Activated naive CD8-positive, alpha-beta T cell treated with anti-CD3 and anti-CD28 coated beads for 36 hours (primary cell): ENCODE measurements at regions not wholly inside any gene's neighbourhood (a gene's known extent, or its start where the extent isn't known, plus 50 kb on each side); places are given as distances from the start of the nearest gene placed in this dataset.

Source experiments
- DNase-seq: peaks from one replicate; pipeline ENCODE4 v3.0.0; 2021
- H3K27ac Mint-ChIP-seq: one replicate; pipeline ENCODE4 v1.8.0; 2022; ENCODE audit warnings: mild to moderate bottlenecking, moderate library complexity, mixed read lengths
- H3K27me3 Mint-ChIP-seq: one replicate; pipeline ENCODE4 v1.8.0; 2022; ENCODE audit warnings: mild to moderate bottlenecking, mixed read lengths
- H3K36me3 Mint-ChIP-seq: one replicate; pipeline ENCODE4 v1.8.0; 2021; ENCODE audit warnings: mild to moderate bottlenecking, mixed read lengths
- H3K4me1 Mint-ChIP-seq: one replicate; pipeline ENCODE4 v1.8.0; 2021; ENCODE audit warnings: mixed read lengths
- H3K4me3 Mint-ChIP-seq: one replicate; pipeline ENCODE4 v1.8.0; 2022; ENCODE audit warnings: mild to moderate bottlenecking, moderate library complexity, mixed read lengths
- H3K9me3 Mint-ChIP-seq: one replicate; pipeline ENCODE4 v1.8.0; 2022; ENCODE audit warnings: mixed read lengths

- H3K27ac Mint-ChIP-seq, result no peak overlapping the region
- no peak for DNase-seq
- peaks cover 8% of the 10 kb centered on the region for H3K9me3 Mint-ChIP-seq
- no peaks in the 10 kb centered on the region for H3K27me3 Mint-ChIP-seq
- H3K4me1 Mint-ChIP-seq, result no peaks in the 10 kb centered on the region
- H3K4me3 Mint-ChIP-seq, result no peak overlapping the region
- no peaks in the 10 kb centered on the region for H3K36me3 Mint-ChIP-seq
Observed at GRCh38 chr2:14684516-14684915, 52.0 kb downstream of the LRATD1 start.

- Mint-ChIP-seq H3K27ac (no peak overlapping the region), H3K36me3 (no peaks in the 10 kb centered on the region), H3K4me3 (no peak overlapping the region), H3K4me1 (no peaks in the 10 kb centered on the region), H3K9me3 (peaks cover 14% of the 10 kb centered on the region), H3K27me3 (peaks cover under 1% of the 10 kb centered on the region)
- DNase-seq, result no peak
Observed at GRCh38 chr2:14690926-14691325, 58.4 kb downstream of the LRATD1 start.

GRCh38 chr2:14693874-14694273, 61.4 kb downstream of the LRATD1 start:
- no peak overlapping the region for H3K27ac Mint-ChIP-seq
- H3K4me1 Mint-ChIP-seq, result no peaks in the 10 kb centered on the region
- H3K9me3 Mint-ChIP-seq, result peaks cover 7% of the 10 kb centered on the region
- peaks cover 5% of the 10 kb centered on the region for H3K27me3 Mint-ChIP-seq
- H3K36me3 Mint-ChIP-seq, result no peaks in the 10 kb centered on the region
- DNase-seq, result no peak
- H3K4me3 Mint-ChIP-seq, result no peak overlapping the region

- no peaks in the 10 kb centered on the region for H3K36me3 Mint-ChIP-seq
- H3K9me3 Mint-ChIP-seq, result no peaks in the 10 kb centered on the region
- peaks cover 5% of the 10 kb centered on the region for H3K27me3 Mint-ChIP-seq
- no peak overlapping the region for H3K27ac Mint-ChIP-seq
- no peaks in the 10 kb centered on the region for H3K4me1 Mint-ChIP-seq
- no peak overlapping the region for H3K4me3 Mint-ChIP-seq
- no peak for DNase-seq
Observed at GRCh38 chr2:14700753-14701152, 68.2 kb downstream of the LRATD1 start.

GRCh38 chr2:14702258-14702657, 69.7 kb downstream of the LRATD1 start:
- Mint-ChIP-seq H3K27ac (no peak overlapping the region), H3K4me1 (no peaks in the 10 kb centered on the region), H3K36me3 (no peaks in the 10 kb centered on the region), H3K9me3 (no peaks in the 10 kb centered on the region), H3K4me3 (no peak overlapping the region), H3K27me3 (no peaks in the 10 kb centered on the region)
- no peak for DNase-seq

- no peak overlapping the region for H3K4me3 Mint-ChIP-seq
Observed at GRCh38 chr2:14706201-14706600, 73.7 kb downstream of the LRATD1 start.

GRCh38 chr2:14712111-14712510, 79.6 kb downstream of the LRATD1 start:
- H3K36me3 Mint-ChIP-seq, result no peaks in the 10 kb centered on the region
- H3K27ac Mint-ChIP-seq, result no peak overlapping the region
- H3K4me1 Mint-ChIP-seq, result no peaks in the 10 kb centered on the region

More at GRCh38 chr2:14706201-14706600, 73.7 kb downstream of the LRATD1 start:
- Mint-ChIP-seq H3K4me1 (no peaks in the 10 kb centered on the region), H3K9me3 (no peaks in the 10 kb centered on the region), H3K27ac (no peak overlapping the region), H3K36me3 (no peaks in the 10 kb centered on the region), H3K27me3 (peaks cover 4% of the 10 kb centered on the region)
- DNase-seq, result no peak

GRCh38 chr2:14713248-14713647, 80.7 kb downstream of the LRATD1 start:
- Mint-ChIP-seq H3K27ac (no peak overlapping the region), H3K36me3 (no peaks in the 10 kb centered on the region), H3K4me3 (no peak overlapping the region), H3K4me1 (no peaks in the 10 kb centered on the region), H3K9me3 (no peaks in the 10 kb centered on the region), H3K27me3 (peaks cover 4% of the 10 kb centered on the region)
- no peak for DNase-seq

More at GRCh38 chr2:14712111-14712510, 79.6 kb downstream of the LRATD1 start:
- Mint-ChIP-seq H3K9me3 (no peaks in the 10 kb centered on the region), H3K27me3 (peaks cover 4% of the 10 kb centered on the region), H3K4me3 (no peak overlapping the region)
- no peak for DNase-seq

GRCh38 chr2:14715600-14715999, 83.1 kb downstream of the LRATD1 start:
- H3K36me3 Mint-ChIP-seq, result no peaks in the 10 kb centered on the region
- H3K27ac Mint-ChIP-seq, result no peak overlapping the region
- H3K27me3 Mint-ChIP-seq, result no peaks in the 10 kb centered on the region
- no peak overlapping the region for H3K4me3 Mint-ChIP-seq
- no peaks in the 10 kb centered on the region for H3K4me1 Mint-ChIP-seq
- no peak for DNase-seq
- no peaks in the 10 kb centered on the region for H3K9me3 Mint-ChIP-seq

- H3K36me3 Mint-ChIP-seq, result no peaks in the 10 kb centered on the region
- H3K4me3 Mint-ChIP-seq, result no peak overlapping the region
- no peaks in the 10 kb centered on the region for H3K9me3 Mint-ChIP-seq
- no peak for DNase-seq
- H3K27ac Mint-ChIP-seq, result no peak overlapping the region
- H3K27me3 Mint-ChIP-seq, result no peaks in the 10 kb centered on the region
- no peaks in the 10 kb centered on the region for H3K4me1 Mint-ChIP-seq
Observed at GRCh38 chr2:14716319-14716718, 83.8 kb downstream of the LRATD1 start.

- no peak overlapping the region for H3K27ac Mint-ChIP-seq
- no peaks in the 10 kb centered on the region for H3K9me3 Mint-ChIP-seq
- no peaks in the 10 kb centered on the region for H3K36me3 Mint-ChIP-seq
- no peak overlapping the region for H3K4me3 Mint-ChIP-seq
- no peaks in the 10 kb centered on the region for H3K27me3 Mint-ChIP-seq
- H3K4me1 Mint-ChIP-seq, result no peaks in the 10 kb centered on the region
- DNase-seq, result no peak
Observed at GRCh38 chr2:14717131-14717530, 84.6 kb downstream of the LRATD1 start.

GRCh38 chr2:14720319-14720718, 87.8 kb downstream of the LRATD1 start:
- Mint-ChIP-seq H3K9me3 (no peaks in the 10 kb centered on the region), H3K27me3 (no peaks in the 10 kb centered on the region), H3K4me3 (no peak overlapping the region), H3K27ac (no peak overlapping the region), H3K4me1 (no peaks in the 10 kb centered on the region), H3K36me3 (no peaks in the 10 kb centered on the region)
- DNase-seq, result no peak

- Mint-ChIP-seq H3K36me3 (no peaks in the 10 kb centered on the region), H3K27ac (no peak overlapping the region), H3K9me3 (no peaks in the 10 kb centered on the region), H3K27me3 (no peaks in the 10 kb centered on the region), H3K4me3 (no peak overlapping the region), H3K4me1 (no peaks in the 10 kb centered on the region)
- DNase-seq, result no peak
Observed at GRCh38 chr2:14720739-14721138, 88.2 kb downstream of the LRATD1 start.

GRCh38 chr2:14722904-14723570, 90.5 kb downstream of the LRATD1 start:
- Mint-ChIP-seq H3K4me1 (no peaks in the 10 kb centered on the region), H3K36me3 (no peaks in the 10 kb centered on the region), H3K4me3 (no peak overlapping the region), H3K27ac (no peak overlapping the region), H3K27me3 (no peaks in the 10 kb centered on the region), H3K9me3 (no peaks in the 10 kb centered on the region)
- no peak for DNase-seq

GRCh38 chr2:14723684-14724083, 91.2 kb downstream of the LRATD1 start:
- Mint-ChIP-seq H3K36me3 (no peaks in the 10 kb centered on the region), H3K4me3 (no peak overlapping the region), H3K9me3 (peaks cover 1% of the 10 kb centered on the region), H3K4me1 (no peaks in the 10 kb centered on the region), H3K27ac (no peak overlapping the region), H3K27me3 (no peaks in the 10 kb centered on the region)
- DNase-seq, result no peak

GRCh38 chr2:14735696-14736095, 103.2 kb downstream of the LRATD1 start:
- Mint-ChIP-seq H3K36me3 (no peaks in the 10 kb centered on the region), H3K27ac (no peak overlapping the region)
- DNase-seq, result no peak

More at GRCh38 chr2:14735696-14736095, 103.2 kb downstream of the LRATD1 start:
- H3K4me3 Mint-ChIP-seq, result no peak overlapping the region
- peaks cover 2% of the 10 kb centered on the region for H3K9me3 Mint-ChIP-seq
- no peaks in the 10 kb centered on the region for H3K4me1 Mint-ChIP-seq
- no peaks in the 10 kb centered on the region for H3K27me3 Mint-ChIP-seq
